Astrocyte (in vitro differentiated cells and primary cell): ENCODE measurements at regions not wholly inside any gene's neighbourhood (a gene's known extent, or its start where the extent isn't known, plus 50 kb on each side); places are given as distances from the start of the nearest gene placed in this dataset.

ENCODE experiments used
- CTCF ChIP-seq: IDR thresholded peaks from 2 replicates; pipeline ENCODE4 v1.5.1; 2011; ENCODE audit warnings: low read depth, mild to moderate bottlenecking, inconsistent platforms, low read length, moderate library complexity; ENCODE audit not compliant: insufficient read depth
- EZH2 ChIP-seq: IDR thresholded peaks from 2 replicates; pipeline ENCODE4 v1.6.1; 2012; ENCODE audit warnings: mild to moderate bottlenecking, low read length, inconsistent platforms; ENCODE audit not compliant: insufficient read depth

DNA sequence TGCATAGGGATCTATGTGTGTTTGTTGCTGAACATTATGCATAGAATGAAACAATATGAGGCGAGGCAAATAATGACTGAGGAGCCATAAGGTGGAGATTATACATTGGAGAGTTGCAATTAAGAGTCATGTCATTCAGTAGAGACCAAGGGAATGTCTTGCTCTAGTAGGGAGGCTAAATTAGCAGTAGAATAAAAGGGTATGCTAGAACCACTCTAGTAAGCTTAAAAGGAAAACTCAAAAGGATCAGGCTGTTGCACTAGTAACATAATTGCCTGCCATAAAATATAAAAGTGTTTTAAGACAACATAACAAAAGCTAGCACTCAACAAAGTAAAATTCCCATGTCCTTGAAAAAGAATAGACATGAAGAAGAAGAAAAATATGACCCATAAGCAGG, 586.2 kb upstream of the DIAPH2 start:
- TF ChIP-seq CTCF (no peak), EZH2 (no peak)
